GM19395 (cell line): ENCODE measurements at regions not wholly inside any gene's neighbourhood (a gene's known extent, or its start where the extent isn't known, plus 50 kb on each side); places are given as distances from the start of the nearest gene placed in this dataset.
"Not testable (repeated sequence)": the region's sequence is repeated elsewhere in the genome, so short reads cannot be mapped to it uniquely, and the experiment has no call there.

ENCODE experiments used
- ATAC-seq: cut with Tn5 transposase; IDR thresholded peaks from one replicate; pipeline ENCODE4 v1.9.1; 2021; ENCODE audit warnings: mild to moderate bottlenecking, moderate library complexity; ENCODE audit not compliant: unreplicated experiment

DNA sequence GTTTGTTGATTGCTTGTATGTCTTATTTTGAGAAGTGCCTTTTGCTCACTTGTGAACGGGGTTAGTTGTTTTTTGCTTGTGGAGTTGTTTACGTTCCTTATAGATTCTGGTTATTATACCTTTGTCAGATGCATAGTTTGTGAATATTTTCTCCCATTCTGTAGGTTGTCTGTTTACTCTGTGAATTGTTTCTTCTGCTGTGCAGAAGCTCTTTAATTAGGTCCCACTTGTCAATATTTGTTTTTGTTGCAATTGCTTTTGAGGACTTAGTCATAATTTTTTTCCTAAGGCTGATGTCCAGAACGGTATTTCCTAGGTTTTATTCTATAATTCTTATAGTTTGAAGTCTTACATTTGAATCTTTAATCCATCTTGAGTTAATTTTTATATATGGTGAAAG lies 285.3 kb upstream of the GADL1 start:
- ATAC-seq = no peak

DNA sequence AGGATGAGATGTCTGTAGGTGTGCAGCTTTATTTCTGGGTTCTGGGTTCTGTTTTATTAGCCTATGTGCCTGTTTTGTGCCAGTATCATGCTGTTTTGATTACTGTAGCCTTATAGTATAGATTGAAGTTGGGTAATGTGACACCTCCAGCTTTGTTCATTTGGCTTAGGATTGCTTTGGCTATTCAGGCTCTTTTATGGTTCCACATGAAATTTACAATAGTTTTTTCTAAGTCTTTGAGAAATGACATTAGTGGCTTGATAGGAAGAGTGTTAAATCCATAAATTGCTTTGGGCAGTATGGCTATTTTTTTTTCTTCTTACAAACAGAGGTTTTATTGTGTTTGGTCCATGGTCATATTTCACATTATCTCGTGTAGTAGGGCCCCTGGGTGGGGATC lies 285.8 kb upstream of the GADL1 start:
- ATAC-seq = no peak

GRCh38 chr3:31181661-31182060 lies 287.2 kb upstream of the GADL1 start:
- ATAC-seq = no peak

- ATAC-seq = no peak
Observed at GRCh38 chr3:31182661-31183060, 288.2 kb upstream of the GADL1 start.

DNA sequence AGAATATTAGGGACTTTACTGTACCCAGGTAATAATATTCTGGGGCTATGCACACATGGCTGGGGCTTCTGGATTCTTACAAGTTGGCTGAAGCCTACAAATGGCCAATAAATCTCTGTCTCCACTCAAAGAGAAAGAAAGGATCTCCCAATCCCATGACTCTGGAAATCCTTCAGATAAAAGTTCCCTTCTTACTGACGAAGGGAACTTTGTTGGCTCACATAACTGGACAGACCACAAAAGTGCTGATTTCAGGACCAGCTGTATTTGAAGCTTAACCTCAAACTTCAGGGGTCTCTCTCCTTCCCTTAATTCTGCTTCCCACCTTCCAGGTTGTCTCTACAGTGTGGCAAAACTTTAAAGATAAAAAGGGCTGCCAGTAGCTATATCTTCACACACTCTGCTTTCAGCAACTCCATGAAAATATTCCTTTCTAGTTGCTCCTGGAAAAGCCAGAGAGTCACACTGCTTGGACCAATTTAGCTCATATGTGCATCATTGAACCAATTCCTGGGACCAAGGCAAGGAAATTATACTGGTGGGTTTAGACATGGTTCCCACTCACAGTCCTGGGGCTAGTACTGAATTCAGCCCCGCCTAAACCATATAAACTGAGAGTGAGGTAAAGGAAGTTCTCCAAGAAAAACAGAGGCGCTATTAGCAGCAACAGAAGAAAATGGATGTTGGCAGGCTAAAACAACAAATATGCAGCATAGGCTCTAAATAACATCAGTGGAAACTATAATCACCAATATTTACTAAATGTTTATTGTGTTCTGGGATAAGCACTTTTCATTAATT lies 290.0 kb upstream of the GADL1 start:
- ATAC-seq = no peak

GRCh38 chr3:31185062-31185357 lies 290.5 kb upstream of the GADL1 start:
- ATAC-seq = no peak

DNA sequence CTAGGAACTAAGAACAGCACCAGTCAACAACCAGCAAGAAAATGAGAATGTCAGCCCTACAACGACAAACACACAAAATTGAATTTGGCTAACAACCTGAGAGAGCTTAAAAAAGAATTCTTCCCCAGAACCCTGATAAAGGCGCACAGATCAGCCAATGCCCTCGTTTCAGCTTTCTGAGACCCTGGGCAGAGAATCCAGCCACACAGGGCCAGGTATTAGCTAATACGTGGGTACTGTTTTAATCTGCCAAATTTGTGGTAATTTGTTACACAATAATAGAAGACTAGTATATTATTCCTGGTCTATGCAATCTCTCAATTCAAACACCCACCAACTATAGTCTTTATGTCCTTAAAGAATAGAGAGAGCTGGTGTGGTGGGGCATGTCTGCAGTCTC lies 291.6 kb upstream of the GADL1 start:
- no peak for ATAC-seq

GRCh38 chr3:31187380-31187779 lies 292.9 kb upstream of the GADL1 start:
- ATAC-seq = no peak

DNA sequence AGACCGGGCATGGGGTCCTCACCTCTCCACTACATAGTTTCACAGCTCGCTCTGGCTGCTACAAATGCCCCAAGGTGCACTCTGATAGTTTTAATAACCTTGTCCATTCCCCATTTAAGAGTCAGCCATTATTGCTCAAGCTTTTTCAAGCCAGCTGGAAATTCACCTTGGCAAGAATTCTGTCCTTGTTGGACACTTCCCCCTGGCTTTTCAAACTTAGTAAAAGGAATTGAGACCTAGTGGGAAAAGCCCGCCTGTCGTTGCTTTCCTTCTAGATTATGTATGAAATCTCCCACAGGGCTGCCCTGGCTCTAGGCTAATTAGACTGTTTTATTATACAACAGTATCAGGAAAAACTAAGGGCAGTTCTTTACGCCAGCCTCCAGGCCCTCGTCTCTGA lies 293.7 kb upstream of the GADL1 start:
- no peak for ATAC-seq

DNA sequence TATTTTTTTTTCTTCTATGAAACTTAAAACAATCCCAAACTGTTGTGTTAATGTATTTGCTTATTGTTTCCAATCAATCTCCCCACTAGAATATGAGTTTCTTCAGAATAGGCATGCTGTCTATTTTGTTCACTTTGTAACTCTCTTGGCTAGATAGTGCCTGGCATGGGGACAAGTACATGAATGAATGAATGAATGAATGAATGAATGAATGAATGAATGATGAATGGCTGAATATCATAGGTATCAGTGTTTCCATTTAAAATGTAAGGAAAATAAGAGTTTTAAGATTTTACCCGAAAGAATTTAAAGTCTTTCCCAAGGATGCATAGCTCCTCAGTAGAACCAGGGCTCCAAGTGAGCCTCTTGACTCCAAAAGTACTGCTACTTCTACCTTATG lies 294.9 kb upstream of the GADL1 start:
- ATAC-seq = no peak

- ATAC-seq = no peak
Observed at GRCh38 chr3:31189971-31190370, 295.5 kb upstream of the GADL1 start.

DNA sequence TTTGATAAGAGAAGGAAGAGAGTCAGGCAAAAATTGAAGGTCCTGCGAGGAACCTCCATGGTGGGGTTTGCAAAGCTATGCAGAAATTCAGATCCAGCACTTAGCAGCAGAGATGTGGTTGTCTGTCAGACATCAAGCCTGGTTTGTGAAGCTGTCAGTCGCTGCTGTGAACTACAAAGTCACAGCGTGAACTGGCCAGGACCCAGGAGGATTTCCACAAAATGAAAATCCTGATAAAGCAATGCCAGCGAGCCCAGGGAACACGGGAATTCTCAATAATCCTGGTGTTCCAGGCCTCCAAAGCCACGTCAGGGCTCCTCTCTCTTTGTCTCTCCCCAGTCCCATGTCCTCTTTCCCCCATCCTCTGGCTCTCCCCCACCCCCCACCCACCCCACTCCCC lies 296.9 kb upstream of the GADL1 start:
- no peak for ATAC-seq

- no peak for ATAC-seq
Observed at GRCh38 chr3:31193429-31193828, 299.0 kb upstream of the GADL1 start.

DNA sequence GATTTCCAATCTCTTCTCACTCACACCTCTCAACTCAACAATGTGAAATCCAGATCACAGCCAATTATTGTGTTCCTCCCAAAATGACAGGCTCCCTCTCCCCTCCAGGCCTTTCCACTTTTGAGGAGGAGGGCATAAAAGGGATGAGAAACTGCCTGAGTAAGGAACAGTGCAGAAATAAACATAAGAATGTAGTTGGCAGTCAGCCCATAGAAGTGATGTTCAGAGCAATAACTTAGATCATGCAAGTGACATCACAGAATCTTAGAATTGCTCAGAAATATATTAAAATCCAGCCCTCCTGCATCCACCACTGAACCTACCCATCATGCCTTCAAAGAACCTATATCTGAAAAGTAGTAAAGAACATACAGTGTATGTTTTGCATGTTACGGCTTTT lies 299.4 kb upstream of the GADL1 start:
- ATAC-seq = no peak

DNA sequence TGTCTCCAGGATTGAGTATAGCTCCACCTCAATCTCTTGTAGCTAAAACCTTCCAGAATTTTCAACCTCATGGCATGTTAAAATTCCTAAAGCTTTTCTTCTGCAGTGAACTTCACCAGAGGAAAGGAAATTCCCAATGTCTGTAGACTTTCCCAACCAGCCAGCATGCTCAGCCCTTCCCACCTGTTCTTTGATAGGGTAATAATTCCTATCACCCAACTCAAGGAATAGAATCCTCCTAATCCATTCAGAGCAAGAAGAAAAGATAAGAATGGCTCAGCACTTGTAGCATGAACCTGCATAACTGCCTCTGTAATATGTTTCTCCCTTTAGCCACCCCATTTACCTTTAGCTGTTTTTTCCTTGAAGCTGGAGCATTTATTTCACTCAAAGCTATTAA lies 301.8 kb upstream of the GADL1 start:
- no peak for ATAC-seq

- no peak for ATAC-seq
Observed at GRCh38 chr3:31196881-31197364, 302.5 kb upstream of the GADL1 start.

DNA sequence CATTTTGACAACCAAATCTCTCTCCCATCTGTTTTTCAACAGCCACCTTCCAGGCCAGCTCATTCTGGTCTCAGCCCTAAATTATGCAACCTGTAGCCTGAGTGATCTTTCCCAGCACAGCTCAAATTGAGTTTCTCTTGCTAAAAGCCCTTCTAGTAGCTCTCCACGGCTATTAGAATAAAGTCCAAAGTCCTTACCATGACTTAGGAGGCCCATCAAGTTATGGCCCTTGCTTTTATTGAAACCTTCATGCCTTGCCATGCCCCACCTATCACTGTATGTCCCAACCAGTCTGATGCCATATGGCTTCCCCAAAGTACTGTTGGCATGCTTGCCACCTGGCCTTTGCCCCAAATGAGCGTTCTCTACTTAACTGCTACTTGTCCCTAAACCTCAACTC lies 303.5 kb upstream of the GADL1 start:
- no peak for ATAC-seq

DNA sequence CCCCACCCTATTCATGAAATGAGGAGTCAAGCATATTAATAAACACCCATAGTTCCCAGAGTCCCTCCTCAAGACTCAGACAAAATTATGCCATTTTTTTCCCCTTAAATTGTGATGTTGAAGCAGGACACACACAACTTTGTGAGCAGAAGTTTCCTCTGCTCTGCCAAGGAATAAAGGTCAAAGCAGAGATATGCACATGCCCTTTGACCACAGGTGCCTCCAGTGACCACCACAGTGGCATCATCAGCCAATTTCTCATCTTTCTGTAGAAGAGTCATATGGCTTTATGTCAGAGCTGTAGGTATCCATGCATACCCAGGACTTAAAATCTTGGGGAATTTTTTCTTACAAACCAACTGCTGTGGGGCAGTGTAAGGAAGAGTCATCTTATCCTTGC lies 304.4 kb upstream of the GADL1 start:
- ATAC-seq = no peak

GRCh38 chr3:31203960-31204795 lies 309.7 kb upstream of the GADL1 start:
- ATAC-seq = no peak

GRCh38 chr3:31204796-31205056 lies 310.3 kb upstream of the GADL1 start:
- ATAC-seq = not testable (repeated sequence)

DNA sequence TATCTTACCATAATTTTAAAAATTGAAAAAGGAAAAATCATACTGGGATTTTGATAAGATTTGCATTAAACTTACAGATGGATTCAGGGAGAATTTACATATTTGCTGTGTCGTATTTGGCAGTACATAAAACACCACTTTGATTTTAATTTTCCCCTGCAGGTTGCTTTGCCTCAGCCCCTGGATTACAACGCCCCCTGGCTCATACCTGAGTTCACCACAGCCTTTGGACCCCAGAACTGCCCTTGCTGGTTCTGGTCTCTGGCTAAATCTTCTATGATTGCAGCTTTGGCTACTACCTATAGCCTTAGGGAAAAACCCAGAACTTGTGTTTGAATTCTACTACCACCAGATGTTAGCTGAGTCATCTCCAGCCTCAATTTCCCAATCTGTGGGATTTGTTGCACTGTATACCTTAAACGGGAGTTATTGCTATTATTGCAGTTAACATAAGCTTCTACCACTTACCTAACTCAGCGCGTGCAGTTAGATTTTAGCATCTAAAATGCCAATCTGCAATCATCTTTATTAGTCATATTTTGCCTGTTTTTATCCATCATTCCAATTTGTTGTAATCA lies 315.7 kb upstream of the GADL1 start:
- ATAC-seq = no peak

GRCh38 chr3:31213869-31214486 lies 318.7 kb upstream of the STT3B start:
- no peak for ATAC-seq
